Keratinocyte (primary cell): ENCODE measurements at regions not wholly inside any gene's neighbourhood (a gene's known extent, or its start where the extent isn't known, plus 50 kb on each side); places are given as distances from the start of the nearest gene placed in this dataset.

Experiments used
- CTCF ChIP-seq, 3 experiments: IDR thresholded peaks in 1 of 3; conservative IDR thresholded peaks in 1 of 3; optimal IDR thresholded peaks in 1 of 3; 2 replicates in 2 of 3; 3 replicates in 1 of 3; pipeline versions ENCODE3 to v1.5.1; 2011; ENCODE audit warnings: low read length in 3 of 3, mild to moderate bottlenecking in 3 of 3, moderate library complexity in 2 of 3, control low read depth in 1 of 3, inconsistent platforms in 1 of 3; ENCODE audit not compliant: insufficient read depth in 2 of 3; ENCODE audit errors: extremely low read depth in 1 of 3
- EZH2 ChIP-seq: IDR thresholded peaks from one replicate; pipeline ENCODE4 v1.6.1; 2012; ENCODE audit warnings: inconsistent platforms, mild to moderate bottlenecking, low read length, moderate library complexity

DNA sequence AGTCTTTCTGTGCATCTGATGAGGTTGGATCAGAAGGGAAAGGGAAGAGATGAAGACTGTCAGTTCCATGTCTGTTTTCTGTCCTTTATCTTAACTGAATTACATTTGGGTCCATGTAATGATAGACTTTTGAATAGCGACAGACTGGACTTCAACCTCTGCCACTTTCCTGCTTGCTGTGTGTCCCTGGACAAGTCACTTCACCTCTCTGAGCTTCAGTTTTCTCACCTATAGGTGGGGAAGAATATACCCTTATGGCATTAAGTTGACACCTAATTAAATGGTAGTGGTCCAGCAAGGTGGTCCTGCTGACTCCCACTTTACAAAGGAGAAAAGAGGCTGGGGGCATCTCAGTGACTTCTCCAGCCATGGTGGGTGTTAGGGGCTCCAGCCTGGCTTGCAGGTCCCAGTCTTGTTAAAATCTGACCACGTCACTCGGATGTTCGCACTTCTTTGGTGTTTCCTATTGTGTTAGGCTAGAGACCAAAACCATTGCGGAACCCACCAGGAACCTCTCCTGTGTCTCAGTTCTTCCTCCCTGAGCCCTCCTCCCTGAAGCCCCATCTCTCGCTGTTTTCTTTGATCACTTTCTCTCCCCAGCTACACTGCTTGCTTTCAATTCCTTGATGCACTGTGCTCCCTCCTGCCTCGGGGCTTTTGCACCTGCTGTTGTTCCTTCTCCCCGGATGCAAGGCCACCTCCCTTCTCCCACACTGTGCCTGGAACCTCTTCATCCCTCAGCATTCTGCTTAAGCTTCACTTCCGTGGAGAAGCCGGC is 256.5 kb downstream of the NSG2 start:
- TF ChIP-seq CTCF (optimal IDR thresholded peaks at IDR 0.05 in 1 of 3, IDR thresholded peaks at IDR 0.05 in 1 of 3, conservative IDR thresholded peaks at IDR 0.05 in 1 of 3; ENCODE audit: extremely low read depth in 1 of 3, insufficient read depth in 2 of 3, low read length in 3 of 3) (no peak), EZH2 (no peak)
